Esophagus muscularis mucosa (tissue), 4 donors: ENCODE measurements at regions not wholly inside any gene's neighbourhood (a gene's known extent, or its start where the extent isn't known, plus 50 kb on each side); places are given as distances from the start of the nearest gene placed in this dataset.

Experiments
- DNase-seq: peaks from one replicate; pipeline ENCODE4 v3.0.0-alpha.2; 2017; ENCODE audit errors: extremely low spot score
- H3K27ac ChIP-seq, 4 donors: fragments of 200-600 bp; sonication (generic); replicated peaks in 1 of 4; 1 replicate in 3 of 4; 2 replicates in 1 of 4; pipeline ENCODE4 v1.5.1; 2016 to 2019; ENCODE audit warnings: mild to moderate bottlenecking in 1 of 4
- H3K27me3 ChIP-seq, 4 donors: fragments of 200-600 bp; sonication (generic); one replicate each; pipeline versions ENCODE4 v1.5.1 to v1.6.0; 2016 to 2019
- H3K36me3 ChIP-seq, 4 donors: fragments of 200-600 bp; sonication (generic); one replicate each; pipeline ENCODE4 v1.5.1; 2016 to 2019
- H3K4me1 ChIP-seq, 4 donors: fragments of 200-600 bp; sonication (generic); one replicate each; pipeline ENCODE4 v1.5.1; 2016 to 2019
- H3K4me3 ChIP-seq, 4 donors: fragments of 200-600 bp; sonication (generic); 1 replicate in 2 of 4; 2 replicates in 2 of 4; pipeline ENCODE4 v1.5.1; 2016 to 2019; ENCODE audit warnings: mild to moderate bottlenecking in 4 of 4, moderate library complexity in 1 of 4
- H3K9me3 ChIP-seq, 4 donors: fragments of 200-600 bp; sonication (generic); 1 replicate in 3 of 4; 2 replicates in 1 of 4; pipeline ENCODE4 v1.5.1; 2016 to 2019
- CTCF ChIP-seq, 3 experiments: fragments of 200-600 bp in 2 of 3; fragments of 450-650 bp in 1 of 3; sonication (generic) in 2 of 3; IDR thresholded peaks; one replicate each; pipeline ENCODE4 v1.5.1; 2017 to 2019; ENCODE audit warnings: antibody characterized with exemption in 3 of 3, mild to moderate bottlenecking in 2 of 3, moderate library complexity in 1 of 3
- EP300 ChIP-seq: sonication (generic); formaldehyde crosslinking; IDR thresholded peaks from one replicate; pipeline ENCODE4 v1.6.1; 2017; ENCODE audit warnings: antibody characterized with exemption
- POLR2A ChIP-seq: fragments of 450-650 bp; IDR thresholded peaks from one replicate; pipeline ENCODE4 v1.6.1; 2017; ENCODE audit warnings: antibody characterized with exemption, moderate library complexity, mild to moderate bottlenecking, low read depth
- POLR2AphosphoS5 ChIP-seq, 2 donors: sonication (generic); formaldehyde crosslinking; IDR thresholded peaks; one replicate each; pipeline ENCODE4 v1.6.1; 2017; ENCODE audit warnings: antibody characterized with exemption in 2 of 2
- WGBS: methylation state at CpG from one replicate; pipeline ENCODE4 v1.1.5; 2018; 5-methylcytosine and 5-hydroxymethylcytosine counted together
- intact Hi-C: fragments of 100-400 bp; cut with DNase I; formaldehyde crosslinking; loops from one replicate; pipeline ENCODE4 v1.15.1; 2023

GRCh38 chr3:102083473-102083872 lies 234.2 kb downstream of the NFKBIZ start:
- no peak overlapping the region for H3K27ac ChIP-seq
- 78% methylated on average over 2 of the region's 2 CpGs for WGBS
- TF ChIP-seq POLR2AphosphoS5 (IDR thresholded peaks at IDR 0.05): no peak
- TF ChIP-seq POLR2A: no peak
- TF ChIP-seq CTCF (IDR thresholded peaks at IDR 0.05): no peak
- TF ChIP-seq EP300: no peak
- H3K36me3 ChIP-seq: no peaks in the 10 kb centered on the region
- peaks cover 0 to 28% (median 10%) of the 10 kb centered on the region in 4 donors for H3K4me1 ChIP-seq
- intact Hi-C loops: no loop called here
- no peaks in the 10 kb centered on the region for H3K27me3 ChIP-seq
- H3K4me3 ChIP-seq: no peak overlapping the region
- no peaks in the 10 kb centered on the region for H3K9me3 ChIP-seq
- no peak for DNase-seq

- 61% methylated on average over 3 of the region's 3 CpGs for WGBS
- Histone ChIP-seq H3K4me1 (peaks cover 0 to 28% (median 13%) of the 10 kb centered on the region in 4 donors), H3K9me3 (no peaks in the 10 kb centered on the region), H3K4me3 (no peak overlapping the region), H3K27me3 (no peaks in the 10 kb centered on the region), H3K36me3 (no peaks in the 10 kb centered on the region), H3K27ac (no peak overlapping the region)
- no peak for TF ChIP-seq EP300
- no peak for TF ChIP-seq POLR2AphosphoS5 (IDR thresholded peaks at IDR 0.05)
- intact Hi-C loops: no loop called here
- DNase-seq: no peak
Measured at GRCh38 chr3:102084006-102084405, 234.7 kb downstream of the NFKBIZ start.

GRCh38 chr3:102084704-102085103 lies 235.4 kb downstream of the NFKBIZ start:
- H3K9me3 ChIP-seq: no peaks in the 10 kb centered on the region
- intact Hi-C loops: no loop called here
- no peaks in the 10 kb centered on the region for H3K36me3 ChIP-seq
- peaks cover 0 to 28% (median 13%) of the 10 kb centered on the region in 4 donors for H3K4me1 ChIP-seq
- no peaks in the 10 kb centered on the region for H3K27me3 ChIP-seq
- no peak overlapping the region for H3K4me3 ChIP-seq
- DNase-seq: no peak
- 98% methylated on average over 3 of the region's 3 CpGs for WGBS
- H3K27ac ChIP-seq: no peak overlapping the region
- no peak for TF ChIP-seq EP300
- no peak for TF ChIP-seq POLR2AphosphoS5 (IDR thresholded peaks at IDR 0.05)
- TF ChIP-seq POLR2A: no peak
- no peak for TF ChIP-seq CTCF (IDR thresholded peaks at IDR 0.05)

GRCh38 chr3:102085431-102086176 lies 236.3 kb downstream of the NFKBIZ start:
- Histone ChIP-seq H3K27ac (peak overlapping the region in 1 of 4 donors; percentile 47), H3K4me1 (peaks cover 0 to 28% (median 13%) of the 10 kb centered on the region in 4 donors), H3K4me3 (no peak overlapping the region), H3K9me3 (no peaks in the 10 kb centered on the region), H3K36me3 (no peaks in the 10 kb centered on the region), H3K27me3 (no peaks in the 10 kb centered on the region)
- no peak for DNase-seq
- TF ChIP-seq CTCF (IDR thresholded peaks at IDR 0.05): no peak
- no peak for TF ChIP-seq POLR2A
- no peak for TF ChIP-seq EP300
- no peak for TF ChIP-seq POLR2AphosphoS5 (IDR thresholded peaks at IDR 0.05)
- 31% methylated on average over 3 of the region's 3 CpGs for WGBS
- intact Hi-C loops: no loop called here

- no peaks in the 10 kb centered on the region for H3K9me3 ChIP-seq
- TF ChIP-seq POLR2AphosphoS5 (IDR thresholded peaks at IDR 0.05) (no peak), EP300 (no peak), POLR2A (no peak), CTCF (IDR thresholded peaks at IDR 0.05) (no peak)
- H3K4me1 ChIP-seq: peaks cover 0 to 28% (median 13%) of the 10 kb centered on the region in 4 donors
- WGBS: 94% methylated on average over 4 of the region's 4 CpGs
- no peaks in the 10 kb centered on the region for H3K27me3 ChIP-seq
- no peak overlapping the region for H3K4me3 ChIP-seq
- intact Hi-C loops: no loop called here
- H3K36me3 ChIP-seq: no peaks in the 10 kb centered on the region
- DNase-seq: no peak
- no peak overlapping the region for H3K27ac ChIP-seq
Measured at GRCh38 chr3:102087236-102087635, 237.9 kb downstream of the NFKBIZ start.
